Liver (tissue), 8 donors: ENCODE measurements at regions not wholly inside any gene's neighbourhood (a gene's known extent, or its start where the extent isn't known, plus 50 kb on each side); places are given as distances from the start of the nearest gene placed in this dataset.

ENCODE experiments used
- DNase-seq: peaks from one replicate; pipeline ENCODE4 v3.0.0-alpha.2; 2017; ENCODE audit warnings: low spot score
- H3K27ac ChIP-seq, 2 donors: one replicate each; pipeline ENCODE4 v1.7.0; 2013; ENCODE audit warnings: inconsistent platforms in 2 of 2, low read length in 2 of 2, control low read depth in 1 of 2, low read depth in 1 of 2, mild to moderate bottlenecking in 1 of 2
- H3K27me3 ChIP-seq, 4 donors: one replicate each; pipeline versions ENCODE4 v1.6.1 to v1.7.0; 2013; ENCODE audit warnings: low read length in 3 of 4, inconsistent platforms in 1 of 4, mild to moderate bottlenecking in 1 of 4, moderate library complexity in 1 of 4; ENCODE audit not compliant: control insufficient read depth in 4 of 4, insufficient read depth in 4 of 4
- H3K36me3 ChIP-seq, 4 donors: one replicate each; pipeline versions ENCODE4 v1.6.1 to v1.7.0; 2013; ENCODE audit warnings: low read length in 3 of 4, mild to moderate bottlenecking in 3 of 4, low read depth in 1 of 4, moderate library complexity in 1 of 4; ENCODE audit not compliant: control insufficient read depth in 4 of 4, insufficient read depth in 3 of 4
- H3K4me1 ChIP-seq, 4 donors: one replicate each; pipeline versions ENCODE4 v1.6.1 to v1.7.0; 2013; ENCODE audit warnings: low read length in 3 of 4, mild to moderate bottlenecking in 3 of 4, moderate library complexity in 1 of 4; ENCODE audit not compliant: control insufficient read depth in 4 of 4, insufficient read depth in 4 of 4
- H3K4me3 ChIP-seq, 3 donors: one replicate each; pipeline versions ENCODE4 v1.6.1 to v1.7.0; 2013; ENCODE audit warnings: low read length in 3 of 3, control low read depth in 1 of 3, low read depth in 1 of 3, mild to moderate bottlenecking in 1 of 3
- H3K9ac ChIP-seq, 2 donors: one replicate each; pipeline ENCODE4 v1.7.0; 2013; ENCODE audit warnings: low read length in 2 of 2, mild to moderate bottlenecking in 2 of 2, moderate library complexity in 2 of 2, control low read depth in 1 of 2, low read depth in 1 of 2
- H3K9me3 ChIP-seq, 4 donors: one replicate each; pipeline versions ENCODE4 v1.6.1 to v1.7.0; 2013; ENCODE audit warnings: low read length in 3 of 4; ENCODE audit not compliant: control insufficient read depth in 4 of 4
- CTCF ChIP-seq: fragments of 150-350 bp; IDR thresholded peaks from 2 replicates; pipeline ENCODE4 v1.5.1; 2017; ENCODE audit warnings: improper control_type of control experiment, low read depth, low read length; ENCODE audit not compliant: missing input control
- EGR1 ChIP-seq, 2 donors: IDR thresholded peaks; 2 replicates each; pipeline ENCODE4 v1.6.1; 2016 to 2018; ENCODE audit warnings: antibody characterized with exemption in 2 of 2, low read depth in 2 of 2
- FOXA1 ChIP-seq: IDR thresholded peaks from 2 replicates; pipeline ENCODE4 v1.6.1; 2016; ENCODE audit warnings: antibody characterized with exemption
- FOXA2 ChIP-seq: IDR thresholded peaks from 2 replicates; pipeline ENCODE4 v1.6.1; 2016; ENCODE audit warnings: antibody characterized with exemption
- GABPA ChIP-seq, 2 donors: IDR thresholded peaks in 1 of 2; conservative IDR thresholded peaks in 1 of 2; 2 replicates each; pipeline ENCODE4 v1.6.1; 2016; ENCODE audit warnings: antibody characterized with exemption in 2 of 2, mild to moderate bottlenecking in 1 of 2, moderate library complexity in 1 of 2
- HNF4A ChIP-seq, 2 donors: conservative IDR thresholded peaks; 2 replicates each; pipeline ENCODE4 v1.6.1; 2016; ENCODE audit warnings: antibody characterized with exemption in 2 of 2, mild to moderate bottlenecking in 2 of 2
- HNF4G ChIP-seq: IDR thresholded peaks from 2 replicates; pipeline ENCODE4 v1.6.1; 2016; ENCODE audit warnings: antibody characterized with exemption
- JUND ChIP-seq, 2 donors: IDR thresholded peaks; 2 replicates each; pipeline ENCODE4 v1.6.1; 2016; ENCODE audit warnings: antibody characterized with exemption in 2 of 2
- MAX ChIP-seq: IDR thresholded peaks from 2 replicates; pipeline ENCODE4 v1.6.1; 2016; ENCODE audit warnings: antibody characterized with exemption
- NR2F2 ChIP-seq: IDR thresholded peaks from 2 replicates; pipeline ENCODE4 v1.6.1; 2016; ENCODE audit warnings: antibody characterized with exemption
- RAD21 ChIP-seq, 2 donors: IDR thresholded peaks; 2 replicates each; pipeline ENCODE4 v1.6.1; 2016; ENCODE audit warnings: antibody characterized with exemption in 2 of 2, mild to moderate bottlenecking in 2 of 2
- SP1 ChIP-seq: IDR thresholded peaks from 2 replicates; pipeline ENCODE4 v1.6.1; 2018; ENCODE audit warnings: antibody characterized with exemption, mild to moderate bottlenecking
- TAF1 ChIP-seq: conservative IDR thresholded peaks from 2 replicates; pipeline ENCODE4 v1.6.1; 2016; ENCODE audit warnings: antibody characterized with exemption, mild to moderate bottlenecking
- YY1 ChIP-seq: IDR thresholded peaks from 2 replicates; pipeline ENCODE4 v1.6.1; 2016; ENCODE audit warnings: antibody characterized with exemption, mild to moderate bottlenecking
- WGBS: extraction: QIAGEN DNeasy Blood & Tissue Kit; methylation state at CpG from one replicate; pipeline ENCODE4 v1.1.7; 2013; 5-methylcytosine and 5-hydroxymethylcytosine counted together
- TF ChIP-seq, protein P1 (sequence below): IDR thresholded peaks from 2 replicates; pipeline ENCODE4 v1.6.1; 2016; ENCODE audit warnings: antibody characterized with exemption, mild to moderate bottlenecking
- TF ChIP-seq, protein P2 (sequence below): IDR thresholded peaks from 2 replicates; pipeline ENCODE4 v1.6.1; 2016; ENCODE audit warnings: antibody characterized with exemption
- TF ChIP-seq, protein P3 (sequence below): IDR thresholded peaks from 2 replicates; pipeline ENCODE4 v1.6.1; 2016; ENCODE audit warnings: antibody characterized with exemption
- donor health status: healthy.
- donor health status: healthy.
- donor health status: healthy.
- donor health status: healthy.
- donor health status: healthy.

DNA sequence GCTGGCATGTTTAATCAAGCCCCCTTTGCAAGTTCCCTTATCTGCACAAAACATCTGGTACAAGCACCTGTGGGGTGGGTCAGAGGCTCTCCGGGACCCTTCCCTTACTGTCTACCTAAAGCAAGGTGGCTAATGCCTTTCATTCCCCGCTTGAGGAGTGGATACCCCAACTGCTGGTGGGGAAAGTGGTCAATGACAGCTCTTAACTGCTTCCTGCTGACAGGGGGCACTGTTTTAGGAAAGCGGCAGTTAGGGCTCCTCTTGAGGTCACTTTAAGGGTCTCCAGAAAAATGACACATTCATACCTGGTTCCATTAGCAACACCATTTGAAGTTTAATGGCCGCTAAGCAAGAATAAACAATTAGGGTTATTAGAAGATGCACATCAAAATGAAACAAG lies 761.8 kb upstream of the PHF14 start:
- WGBS, result 71% methylated on average over 4 of the region's 4 CpGs

GRCh38 chr7:10212649-10213048 lies 761.0 kb upstream of the PHF14 start:
- Histone ChIP-seq H3K36me3 (no peaks in the 10 kb centered on the region), H3K27ac (no peak overlapping the region), H3K4me3 (no peak overlapping the region), H3K9ac (no peak overlapping the region), H3K4me1 (no peaks in the 10 kb centered on the region), H3K9me3 (peaks cover 2 to 20% (median 6%) of the 10 kb centered on the region in 4 donors), H3K27me3 (no peaks in the 10 kb centered on the region)
- DNase-seq, result no peak
- TF ChIP-seq EGR1 (IDR thresholded peaks at IDR 0.05; ENCODE audit: low read depth in 2 of 2) (no peak), MAX (no peak), GABPA (IDR thresholded peaks at IDR 0.05 in 1 of 2, conservative IDR thresholded peaks at IDR 0.05 in 1 of 2) (no peak), FOXA1 (no peak), JUND (IDR thresholded peaks at IDR 0.05) (no peak), HNF4A (conservative IDR thresholded peaks at IDR 0.05) (no peak), SP1 (no peak), YY1 (no peak), FOXA2 (no peak), HNF4G (no peak), CTCF (no peak), TAF1 (no peak)
- TF ChIP-seq, protein P1, sequence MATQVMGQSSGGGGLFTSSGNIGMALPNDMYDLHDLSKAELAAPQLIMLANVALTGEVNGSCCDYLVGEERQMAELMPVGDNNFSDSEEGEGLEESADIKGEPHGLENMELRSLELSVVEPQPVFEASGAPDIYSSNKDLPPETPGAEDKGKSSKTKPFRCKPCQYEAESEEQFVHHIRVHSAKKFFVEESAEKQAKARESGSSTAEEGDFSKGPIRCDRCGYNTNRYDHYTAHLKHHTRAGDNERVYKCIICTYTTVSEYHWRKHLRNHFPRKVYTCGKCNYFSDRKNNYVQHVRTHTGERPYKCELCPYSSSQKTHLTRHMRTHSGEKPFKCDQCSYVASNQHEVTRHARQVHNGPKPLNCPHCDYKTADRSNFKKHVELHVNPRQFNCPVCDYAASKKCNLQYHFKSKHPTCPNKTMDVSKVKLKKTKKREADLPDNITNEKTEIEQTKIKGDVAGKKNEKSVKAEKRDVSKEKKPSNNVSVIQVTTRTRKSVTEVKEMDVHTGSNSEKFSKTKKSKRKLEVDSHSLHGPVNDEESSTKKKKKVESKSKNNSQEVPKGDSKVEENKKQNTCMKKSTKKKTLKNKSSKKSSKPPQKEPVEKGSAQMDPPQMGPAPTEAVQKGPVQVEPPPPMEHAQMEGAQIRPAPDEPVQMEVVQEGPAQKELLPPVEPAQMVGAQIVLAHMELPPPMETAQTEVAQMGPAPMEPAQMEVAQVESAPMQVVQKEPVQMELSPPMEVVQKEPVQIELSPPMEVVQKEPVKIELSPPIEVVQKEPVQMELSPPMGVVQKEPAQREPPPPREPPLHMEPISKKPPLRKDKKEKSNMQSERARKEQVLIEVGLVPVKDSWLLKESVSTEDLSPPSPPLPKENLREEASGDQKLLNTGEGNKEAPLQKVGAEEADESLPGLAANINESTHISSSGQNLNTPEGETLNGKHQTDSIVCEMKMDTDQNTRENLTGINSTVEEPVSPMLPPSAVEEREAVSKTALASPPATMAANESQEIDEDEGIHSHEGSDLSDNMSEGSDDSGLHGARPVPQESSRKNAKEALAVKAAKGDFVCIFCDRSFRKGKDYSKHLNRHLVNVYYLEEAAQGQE, result no peak
- TF ChIP-seq, protein P2, sequence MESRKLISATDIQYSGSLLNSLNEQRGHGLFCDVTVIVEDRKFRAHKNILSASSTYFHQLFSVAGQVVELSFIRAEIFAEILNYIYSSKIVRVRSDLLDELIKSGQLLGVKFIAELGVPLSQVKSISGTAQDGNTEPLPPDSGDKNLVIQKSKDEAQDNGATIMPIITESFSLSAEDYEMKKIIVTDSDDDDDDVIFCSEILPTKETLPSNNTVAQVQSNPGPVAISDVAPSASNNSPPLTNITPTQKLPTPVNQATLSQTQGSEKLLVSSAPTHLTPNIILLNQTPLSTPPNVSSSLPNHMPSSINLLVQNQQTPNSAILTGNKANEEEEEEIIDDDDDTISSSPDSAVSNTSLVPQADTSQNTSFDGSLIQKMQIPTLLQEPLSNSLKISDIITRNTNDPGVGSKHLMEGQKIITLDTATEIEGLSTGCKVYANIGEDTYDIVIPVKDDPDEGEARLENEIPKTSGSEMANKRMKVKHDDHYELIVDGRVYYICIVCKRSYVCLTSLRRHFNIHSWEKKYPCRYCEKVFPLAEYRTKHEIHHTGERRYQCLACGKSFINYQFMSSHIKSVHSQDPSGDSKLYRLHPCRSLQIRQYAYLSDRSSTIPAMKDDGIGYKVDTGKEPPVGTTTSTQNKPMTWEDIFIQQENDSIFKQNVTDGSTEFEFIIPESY, result no peak
- TF ChIP-seq, protein P3, sequence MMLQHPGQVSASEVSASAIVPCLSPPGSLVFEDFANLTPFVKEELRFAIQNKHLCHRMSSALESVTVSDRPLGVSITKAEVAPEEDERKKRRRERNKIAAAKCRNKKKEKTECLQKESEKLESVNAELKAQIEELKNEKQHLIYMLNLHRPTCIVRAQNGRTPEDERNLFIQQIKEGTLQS, result no peak
- WGBS, result 87% methylated on average over 3 of the region's 3 CpGs

More for the DNA sequence above, 761.8 kb upstream of the PHF14 start:
- Histone ChIP-seq H3K27ac (no peak overlapping the region), H3K9ac (no peak overlapping the region), H3K27me3 (no peaks in the 10 kb centered on the region), H3K36me3 (no peaks in the 10 kb centered on the region), H3K4me3 (no peak overlapping the region), H3K9me3 (peaks cover 2 to 20% (median 6%) of the 10 kb centered on the region in 4 donors), H3K4me1 (no peaks in the 10 kb centered on the region)
- DNase-seq, result no peak
- TF ChIP-seq GABPA (IDR thresholded peaks at IDR 0.05 in 1 of 2, conservative IDR thresholded peaks at IDR 0.05 in 1 of 2) (no peak), CTCF (no peak), RAD21 (IDR thresholded peaks at IDR 0.05) (no peak), HNF4G (no peak), FOXA1 (no peak), SP1 (no peak), NR2F2 (no peak), YY1 (no peak), TAF1 (no peak)
